ENCODE measurements at regions not wholly inside any gene's neighbourhood (a gene's known extent, or its start where the extent isn't known, plus 50 kb on each side); places are given as distances from the start of the nearest gene placed in this dataset.

GRCh38 chr9:12414514-12414913 lies 278.7 kb upstream of the TYRP1 start:
- in situ Hi-C loops (cut with MboI; ENCODE audit: low pct_ligation_motif_present in 1 of 4, low pct_unique_long_range_greater_than_20kb in 1 of 4, low sequenced_read_pairs in 3 of 4) (no loop called here), intact Hi-C loops (cut with DNase I; ENCODE audit: low total_unique reads) (no loop called here)
- 18 to 29% methylated on average over 7 of the region's 7 CpGs for WGBS, 2 donors (ENCODE audit: low coverage in 1 of 2)
- no peaks in the 10 kb centered on the region for H3K27me3 ChIP-seq
- H3K36me3 ChIP-seq, result no peaks in the 10 kb centered on the region
- DNase-seq, result no peak
- H3K4me1 ChIP-seq, result no peaks in the 10 kb centered on the region
- no peaks in the 10 kb centered on the region for H3K9me3 ChIP-seq
- no peak for TF ChIP-seq POLR2A (IDR thresholded peaks at IDR 0.05)
- no peak for TF ChIP-seq POLR2AphosphoS5 (IDR thresholded peaks at IDR 0.05)
- no peak for TF ChIP-seq CTCF (IDR thresholded peaks at IDR 0.05)
- no peak for TF ChIP-seq EP300 (IDR thresholded peaks at IDR 0.05; ENCODE audit: low read depth)
- no peak overlapping the region for H3K4me3 ChIP-seq
- H3K27ac ChIP-seq, result no peak overlapping the region

DNA sequence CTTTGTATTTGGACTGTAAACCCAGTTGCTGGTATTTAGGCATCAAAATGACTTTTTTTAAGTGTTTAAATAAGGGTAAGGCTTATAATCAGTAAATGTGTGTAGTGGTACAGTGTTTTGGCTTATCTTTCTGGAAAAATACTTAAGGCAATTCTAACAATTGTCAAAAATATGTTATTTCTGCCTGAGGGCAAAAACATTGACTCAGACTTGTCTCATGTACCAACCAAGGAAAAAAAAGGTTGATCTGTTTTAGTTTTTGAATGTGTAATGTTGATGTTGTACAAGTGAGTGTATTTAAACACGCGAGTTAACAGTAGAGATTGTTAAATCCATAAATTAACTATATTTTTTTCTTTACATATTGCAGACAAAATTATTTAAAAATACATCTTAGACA lies 277.8 kb upstream of the TYRP1 start:
- WGBS, 2 donors (ENCODE audit: low coverage in 1 of 2), result 82 to 90% methylated on average over 2 of the region's 2 CpGs

DNA sequence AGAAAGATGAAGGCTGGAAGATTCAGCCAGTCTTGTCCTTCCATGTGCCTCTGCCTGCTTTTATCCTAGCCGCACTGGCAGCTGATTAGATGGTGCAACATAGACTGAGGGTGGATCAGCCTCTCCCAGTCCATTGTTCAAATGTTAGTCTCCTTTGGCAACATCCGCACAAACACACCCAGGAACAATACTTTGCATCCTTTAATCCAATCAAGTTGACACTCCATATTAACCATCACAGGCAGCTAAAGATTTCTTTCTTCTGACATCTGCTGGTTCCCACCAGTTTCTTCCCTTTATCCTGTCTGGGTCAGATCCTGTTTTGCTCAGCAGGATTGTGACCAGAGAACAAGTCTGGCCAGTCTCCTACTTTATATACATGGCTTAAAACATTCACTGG lies 276.5 kb upstream of the TYRP1 start:
- Histone ChIP-seq H3K27me3 (no peaks in the 10 kb centered on the region), H3K9me3 (no peaks in the 10 kb centered on the region), H3K27ac (no peak overlapping the region), H3K36me3 (no peaks in the 10 kb centered on the region), H3K4me1 (no peaks in the 10 kb centered on the region), H3K4me3 (no peak overlapping the region)
- no peak for DNase-seq
- in situ Hi-C loops (cut with MboI; ENCODE audit: low pct_ligation_motif_present in 1 of 4, low pct_unique_long_range_greater_than_20kb in 1 of 4, low sequenced_read_pairs in 3 of 4) (no loop called here), intact Hi-C loops (cut with DNase I; ENCODE audit: low total_unique reads) (no loop called here)
- WGBS, 2 donors (ENCODE audit: low coverage in 1 of 2), result 60 to 88% methylated on average over 1 to 2 of the region's 2 CpGs
- no peak for TF ChIP-seq POLR2AphosphoS5 (IDR thresholded peaks at IDR 0.05)
- no peak for TF ChIP-seq EP300 (IDR thresholded peaks at IDR 0.05; ENCODE audit: low read depth)
- no peak for TF ChIP-seq CTCF (IDR thresholded peaks at IDR 0.05)
- no peak for TF ChIP-seq POLR2A (IDR thresholded peaks at IDR 0.05)

More for the DNA sequence above, 277.8 kb upstream of the TYRP1 start:
- intact Hi-C loops (cut with DNase I; ENCODE audit: low total_unique reads) (no loop called here), in situ Hi-C loops (cut with MboI; ENCODE audit: low pct_ligation_motif_present in 1 of 4, low pct_unique_long_range_greater_than_20kb in 1 of 4, low sequenced_read_pairs in 3 of 4) (no loop called here)
- Histone ChIP-seq H3K36me3 (no peaks in the 10 kb centered on the region), H3K4me3 (no peak overlapping the region), H3K9me3 (no peaks in the 10 kb centered on the region), H3K27me3 (no peaks in the 10 kb centered on the region), H3K4me1 (no peaks in the 10 kb centered on the region), H3K27ac (no peak overlapping the region)
- no peak for DNase-seq
- TF ChIP-seq CTCF (IDR thresholded peaks at IDR 0.05) (no peak), POLR2A (IDR thresholded peaks at IDR 0.05) (no peak), EP300 (IDR thresholded peaks at IDR 0.05; ENCODE audit: low read depth) (no peak), POLR2AphosphoS5 (IDR thresholded peaks at IDR 0.05) (no peak)

DNA sequence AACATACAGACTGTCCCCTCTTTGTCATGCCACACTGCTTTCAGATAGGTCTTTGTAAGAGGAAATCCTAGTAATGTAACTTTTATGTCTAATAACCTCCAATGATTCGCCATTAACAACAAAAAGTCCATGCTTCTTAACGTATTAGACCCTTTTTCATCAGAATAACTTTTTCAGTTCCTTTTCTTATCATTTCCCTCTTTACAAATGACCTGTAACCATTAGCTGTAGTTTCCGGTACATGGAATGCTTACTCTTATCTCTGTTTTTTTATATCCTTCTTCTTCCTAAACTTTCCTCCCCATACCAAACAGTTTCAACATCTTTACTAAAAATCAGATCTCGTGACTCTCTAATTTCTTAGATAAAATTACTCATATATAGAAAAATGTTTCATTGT lies 268.9 kb upstream of the TYRP1 start:
- WGBS, 2 donors (ENCODE audit: low coverage in 1 of 2), result 64 to 69% methylated on average over 4 of the region's 4 CpGs
- in situ Hi-C loops (cut with MboI; ENCODE audit: low pct_ligation_motif_present in 1 of 4, low pct_unique_long_range_greater_than_20kb in 1 of 4, low sequenced_read_pairs in 3 of 4), result no loop called here
- TF ChIP-seq POLR2A (IDR thresholded peaks at IDR 0.05) (no peak), EP300 (IDR thresholded peaks at IDR 0.05; ENCODE audit: low read depth) (no peak), POLR2AphosphoS5 (IDR thresholded peaks at IDR 0.05) (no peak), CTCF (IDR thresholded peaks at IDR 0.05) (no peak)

More for the DNA sequence above, 268.9 kb upstream of the TYRP1 start:
- Histone ChIP-seq H3K27ac (no peak overlapping the region), H3K9me3 (no peaks in the 10 kb centered on the region), H3K4me3 (no peak overlapping the region), H3K36me3 (no peaks in the 10 kb centered on the region), H3K4me1 (no peaks in the 10 kb centered on the region), H3K27me3 (no peaks in the 10 kb centered on the region)
- intact Hi-C loops (cut with DNase I; ENCODE audit: low total_unique reads), result no loop called here
- DNase-seq, result no peak

All from transverse colon (tissue), 4 donors.